Hepatocyte (in vitro differentiated cells): ENCODE measurements at regions not wholly inside any gene's neighbourhood (a gene's known extent, or its start where the extent isn't known, plus 50 kb on each side); places are given as distances from the start of the nearest gene placed in this dataset.

ENCODE experiments used
- EZH2phosphoT487 ChIP-seq: fragments of 200-600 bp; sonication (generic); IDR thresholded peaks from one replicate; pipeline ENCODE4 v1.6.1; 2018; ENCODE audit warnings: antibody characterized with exemption, mild to moderate bottlenecking, low read depth, moderate library complexity; ENCODE audit not compliant: unreplicated experiment, severe bottlenecking
- TF ChIP-seq, protein P1 (sequence below): fragments of 200-600 bp; sonication (generic); IDR thresholded peaks from 2 replicates; pipeline ENCODE4 v1.5.1; 2016; ENCODE audit warnings: antibody characterized with exemption, mild to moderate bottlenecking; ENCODE audit not compliant: poor library complexity

DNA sequence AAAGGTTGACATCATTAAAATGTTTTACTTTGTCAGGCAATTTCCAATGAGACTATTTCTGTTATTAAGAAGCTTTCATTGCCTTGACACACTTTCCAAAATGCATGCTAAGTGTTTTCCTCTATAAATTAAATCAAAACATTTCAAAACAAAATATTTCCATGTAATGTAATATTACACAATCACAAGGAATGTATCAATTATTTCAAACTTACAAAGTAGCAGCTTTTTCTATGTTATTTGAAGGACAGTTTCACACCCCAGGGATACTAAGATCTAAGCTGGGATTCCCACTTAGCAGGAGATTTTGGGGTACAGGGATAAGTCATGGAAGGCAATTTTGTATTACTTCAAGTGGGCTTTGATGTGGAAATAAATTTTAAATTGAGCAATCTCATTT, 144.9 kb downstream of the FOXG1 start:
- TF ChIP-seq, protein P1, sequence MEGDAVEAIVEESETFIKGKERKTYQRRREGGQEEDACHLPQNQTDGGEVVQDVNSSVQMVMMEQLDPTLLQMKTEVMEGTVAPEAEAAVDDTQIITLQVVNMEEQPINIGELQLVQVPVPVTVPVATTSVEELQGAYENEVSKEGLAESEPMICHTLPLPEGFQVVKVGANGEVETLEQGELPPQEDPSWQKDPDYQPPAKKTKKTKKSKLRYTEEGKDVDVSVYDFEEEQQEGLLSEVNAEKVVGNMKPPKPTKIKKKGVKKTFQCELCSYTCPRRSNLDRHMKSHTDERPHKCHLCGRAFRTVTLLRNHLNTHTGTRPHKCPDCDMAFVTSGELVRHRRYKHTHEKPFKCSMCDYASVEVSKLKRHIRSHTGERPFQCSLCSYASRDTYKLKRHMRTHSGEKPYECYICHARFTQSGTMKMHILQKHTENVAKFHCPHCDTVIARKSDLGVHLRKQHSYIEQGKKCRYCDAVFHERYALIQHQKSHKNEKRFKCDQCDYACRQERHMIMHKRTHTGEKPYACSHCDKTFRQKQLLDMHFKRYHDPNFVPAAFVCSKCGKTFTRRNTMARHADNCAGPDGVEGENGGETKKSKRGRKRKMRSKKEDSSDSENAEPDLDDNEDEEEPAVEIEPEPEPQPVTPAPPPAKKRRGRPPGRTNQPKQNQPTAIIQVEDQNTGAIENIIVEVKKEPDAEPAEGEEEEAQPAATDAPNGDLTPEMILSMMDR: no peak
- TF ChIP-seq EZH2phosphoT487: no peak
